ENCODE measurements at regions not wholly inside any gene's neighbourhood (a gene's known extent, or its start where the extent isn't known, plus 50 kb on each side); places are given as distances from the start of the nearest gene placed in this dataset.
"Not testable (repeated sequence)": the region's sequence is repeated elsewhere in the genome, so short reads cannot be mapped to it uniquely, and the experiment has no call there.

- not testable (repeated sequence) for H3K36me3 ChIP-seq (ENCODE audit: insufficient read depth, low read length); H3K27me3 ChIP-seq (ENCODE audit: control insufficient read depth, insufficient read depth, low read length)
These were observed 102.2 kb upstream of the IKBKE start for GRCh38 chr1:206367955-206368622.

DNA sequence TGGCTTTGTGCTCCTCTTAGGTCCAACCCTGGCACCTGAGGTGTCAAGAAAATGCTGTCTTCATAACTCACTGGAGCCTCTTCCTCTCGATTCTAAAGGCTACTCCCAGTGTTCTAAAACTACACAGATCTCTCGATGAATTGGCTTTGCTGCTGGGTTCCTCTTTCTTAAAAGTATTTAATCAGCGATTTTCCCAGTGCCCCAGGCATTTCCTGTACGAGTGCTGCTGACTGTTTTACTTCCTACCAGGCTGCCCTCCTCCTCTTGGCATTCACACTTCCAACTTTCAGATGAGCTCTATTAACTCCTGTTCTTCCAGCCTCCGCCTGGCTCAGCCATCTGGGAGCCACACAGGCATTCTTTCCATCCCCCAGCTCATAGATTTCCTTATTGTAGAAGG lies 95.6 kb upstream of the IKBKE start:
- not testable (repeated sequence) for H3K9me3 ChIP-seq (replicated peaks; ENCODE audit: low read length); H3K9ac ChIP-seq (ENCODE audit: low read depth, low read length)

More at GRCh38 chr1:206367955-206368622, 102.2 kb upstream of the IKBKE start:
- not testable (repeated sequence) for H3K4me2 ChIP-seq (ENCODE audit: low read length); H3K9me3 ChIP-seq (replicated peaks; ENCODE audit: low read length); H3K4me1 ChIP-seq (ENCODE audit: control insufficient read depth, insufficient read depth, low read length); H3K4me3 ChIP-seq (ENCODE audit: low read length); H3K9ac ChIP-seq (ENCODE audit: low read depth, low read length)

GRCh38 chr1:206375552-206375951 lies 94.7 kb upstream of the IKBKE start:
- not testable (repeated sequence) for H3K9ac ChIP-seq (ENCODE audit: low read depth, low read length); H3K4me3 ChIP-seq (ENCODE audit: low read length); H3K9me3 ChIP-seq (replicated peaks; ENCODE audit: low read length); H3K4me2 ChIP-seq (ENCODE audit: low read length); H3K36me3 ChIP-seq (ENCODE audit: insufficient read depth, low read length); H3K4me1 ChIP-seq (ENCODE audit: control insufficient read depth, insufficient read depth, low read length); H3K27me3 ChIP-seq (ENCODE audit: control insufficient read depth, insufficient read depth, low read length)

More for the DNA sequence above, 95.6 kb upstream of the IKBKE start:
- H3K4me2 ChIP-seq (ENCODE audit: low read length); H3K27me3 ChIP-seq (ENCODE audit: control insufficient read depth, insufficient read depth, low read length); H3K4me1 ChIP-seq (ENCODE audit: control insufficient read depth, insufficient read depth, low read length); H3K4me3 ChIP-seq (ENCODE audit: low read length); H3K36me3 ChIP-seq (ENCODE audit: insufficient read depth, low read length): not testable (repeated sequence)

GRCh38 chr1:206378506-206378905 lies 91.8 kb upstream of the IKBKE start:
- H3K9me3 ChIP-seq (replicated peaks; ENCODE audit: low read length); H3K4me1 ChIP-seq (ENCODE audit: control insufficient read depth, insufficient read depth, low read length); H3K4me2 ChIP-seq (ENCODE audit: low read length); H3K36me3 ChIP-seq (ENCODE audit: insufficient read depth, low read length); H3K9ac ChIP-seq (ENCODE audit: low read depth, low read length); H3K27me3 ChIP-seq (ENCODE audit: control insufficient read depth, insufficient read depth, low read length); H3K4me3 ChIP-seq (ENCODE audit: low read length): not testable (repeated sequence)

DNA sequence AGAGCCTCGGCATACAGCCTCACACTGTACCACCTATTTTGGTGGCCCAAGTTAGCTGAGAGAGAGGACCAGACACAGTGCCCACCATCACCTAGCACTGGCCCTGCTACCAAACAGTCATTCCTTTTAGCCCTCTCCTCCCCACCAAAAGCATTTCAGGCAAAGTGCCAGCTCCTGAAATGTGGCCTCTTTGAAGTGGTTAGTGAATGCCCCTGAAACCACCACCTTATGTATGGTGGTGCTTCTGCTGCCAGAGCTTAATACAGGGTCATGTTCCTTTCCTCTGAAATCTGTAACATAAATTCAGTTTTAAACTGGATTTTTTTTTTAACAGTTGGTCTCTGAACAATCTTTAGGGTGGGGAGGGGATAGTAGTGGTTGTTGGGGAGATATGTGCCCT lies 91.0 kb upstream of the IKBKE start:
- not testable (repeated sequence) for H3K9ac ChIP-seq (ENCODE audit: low read depth, low read length); H3K4me3 ChIP-seq (ENCODE audit: low read length); H3K36me3 ChIP-seq (ENCODE audit: insufficient read depth, low read length); H3K27me3 ChIP-seq (ENCODE audit: control insufficient read depth, insufficient read depth, low read length); H3K9me3 ChIP-seq (replicated peaks; ENCODE audit: low read length); H3K4me1 ChIP-seq (ENCODE audit: control insufficient read depth, insufficient read depth, low read length); H3K4me2 ChIP-seq (ENCODE audit: low read length)

- H3K27me3 ChIP-seq (ENCODE audit: control insufficient read depth, insufficient read depth, low read length); H3K9ac ChIP-seq (ENCODE audit: low read depth, low read length); H3K4me3 ChIP-seq (ENCODE audit: low read length); H3K36me3 ChIP-seq (ENCODE audit: insufficient read depth, low read length); H3K4me1 ChIP-seq (ENCODE audit: control insufficient read depth, insufficient read depth, low read length); H3K9me3 ChIP-seq (replicated peaks; ENCODE audit: low read length); H3K4me2 ChIP-seq (ENCODE audit: low read length): not testable (repeated sequence)
These were observed 90.0 kb upstream of the IKBKE start for GRCh38 chr1:206380163-206380790.

DNA sequence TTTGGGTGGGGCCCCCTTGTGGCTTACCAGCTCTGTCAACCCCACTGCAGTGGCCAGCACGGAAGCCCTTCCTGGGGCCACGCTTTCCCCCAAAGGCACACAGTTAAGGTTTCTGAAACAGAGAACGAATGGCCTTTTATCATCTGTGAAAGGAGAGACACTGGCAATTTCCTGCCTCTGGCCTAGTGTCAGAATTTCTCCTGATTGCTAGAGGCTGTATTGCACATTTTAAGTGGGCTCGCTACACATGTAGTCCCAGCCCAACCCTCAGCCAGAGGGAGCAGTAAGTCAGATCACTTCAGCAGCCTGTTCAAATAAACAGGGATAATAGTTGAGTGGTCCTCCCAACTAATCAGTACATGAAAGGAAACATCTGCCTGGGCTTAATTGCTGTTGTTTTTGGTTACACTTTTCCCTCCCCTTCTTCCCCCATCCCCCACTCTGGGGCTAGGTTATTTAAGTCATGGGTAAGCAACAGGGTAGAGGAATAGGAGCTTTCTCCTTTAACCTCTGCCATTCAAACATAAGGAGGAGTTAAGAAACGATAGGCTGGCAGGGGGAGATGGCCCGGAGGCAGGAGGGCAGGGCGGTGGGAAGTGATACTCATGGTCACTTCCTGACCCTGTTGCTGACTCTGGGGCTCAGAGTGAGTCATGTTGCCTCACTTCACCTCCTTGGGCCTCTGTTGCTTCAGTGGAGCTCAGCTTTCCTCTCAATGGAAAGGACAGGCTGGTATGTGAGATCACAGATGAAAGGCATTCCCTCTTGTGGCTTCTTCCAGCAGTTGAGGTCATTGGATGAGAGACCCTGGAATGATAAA lies 89.3 kb upstream of the IKBKE start:
- H3K4me1 ChIP-seq (ENCODE audit: control insufficient read depth, insufficient read depth, low read length); H3K36me3 ChIP-seq (ENCODE audit: insufficient read depth, low read length); H3K4me3 ChIP-seq (ENCODE audit: low read length); H3K27me3 ChIP-seq (ENCODE audit: control insufficient read depth, insufficient read depth, low read length); H3K9me3 ChIP-seq (replicated peaks; ENCODE audit: low read length); H3K9ac ChIP-seq (ENCODE audit: low read depth, low read length): not testable (repeated sequence)
- peak overlapping the region; percentile 44 for H3K4me2 ChIP-seq (ENCODE audit: low read length)

- not testable (repeated sequence) for H3K4me2 ChIP-seq (ENCODE audit: low read length); H3K4me3 ChIP-seq (ENCODE audit: low read length); H3K9ac ChIP-seq (ENCODE audit: low read depth, low read length)
These were observed 86.1 kb upstream of the IKBKE start for GRCh38 chr1:206384029-206384807.

DNA sequence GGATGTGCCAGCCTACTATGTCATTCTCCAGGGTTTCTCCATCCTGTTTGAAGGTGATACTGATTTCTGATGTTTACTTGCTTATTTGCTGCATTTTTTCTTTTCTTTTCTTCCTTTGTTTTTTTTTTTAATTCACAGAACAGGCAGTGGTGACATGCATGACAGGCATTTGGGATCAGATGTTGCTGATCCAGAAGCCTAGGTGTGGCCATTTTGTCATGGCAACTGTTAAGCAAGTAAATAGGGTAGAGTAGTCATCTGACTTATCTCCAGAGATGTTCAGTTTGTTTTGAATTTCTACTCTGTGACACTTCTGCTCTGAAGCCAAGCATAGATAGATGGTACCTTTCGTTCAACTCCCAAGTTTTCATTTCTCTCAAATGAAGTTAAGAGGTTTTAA lies 85.4 kb upstream of the IKBKE start:
- H3K27me3 ChIP-seq (ENCODE audit: control insufficient read depth, insufficient read depth, low read length); H3K36me3 ChIP-seq (ENCODE audit: insufficient read depth, low read length); H3K9ac ChIP-seq (ENCODE audit: low read depth, low read length); H3K4me2 ChIP-seq (ENCODE audit: low read length); H3K4me1 ChIP-seq (ENCODE audit: control insufficient read depth, insufficient read depth, low read length); H3K9me3 ChIP-seq (replicated peaks; ENCODE audit: low read length); H3K4me3 ChIP-seq (ENCODE audit: low read length): not testable (repeated sequence)

More at GRCh38 chr1:206384029-206384807, 86.1 kb upstream of the IKBKE start:
- not testable (repeated sequence) for H3K4me1 ChIP-seq (ENCODE audit: control insufficient read depth, insufficient read depth, low read length); H3K9me3 ChIP-seq (replicated peaks; ENCODE audit: low read length); H3K27me3 ChIP-seq (ENCODE audit: control insufficient read depth, insufficient read depth, low read length); H3K36me3 ChIP-seq (ENCODE audit: insufficient read depth, low read length)

GRCh38 chr1:206387631-206388030 lies 82.6 kb upstream of the IKBKE start:
- H3K27me3 ChIP-seq (ENCODE audit: control insufficient read depth, insufficient read depth, low read length); H3K4me2 ChIP-seq (ENCODE audit: low read length); H3K4me1 ChIP-seq (ENCODE audit: control insufficient read depth, insufficient read depth, low read length); H3K4me3 ChIP-seq (ENCODE audit: low read length); H3K36me3 ChIP-seq (ENCODE audit: insufficient read depth, low read length); H3K9ac ChIP-seq (ENCODE audit: low read depth, low read length); H3K9me3 ChIP-seq (replicated peaks; ENCODE audit: low read length): not testable (repeated sequence)

DNA sequence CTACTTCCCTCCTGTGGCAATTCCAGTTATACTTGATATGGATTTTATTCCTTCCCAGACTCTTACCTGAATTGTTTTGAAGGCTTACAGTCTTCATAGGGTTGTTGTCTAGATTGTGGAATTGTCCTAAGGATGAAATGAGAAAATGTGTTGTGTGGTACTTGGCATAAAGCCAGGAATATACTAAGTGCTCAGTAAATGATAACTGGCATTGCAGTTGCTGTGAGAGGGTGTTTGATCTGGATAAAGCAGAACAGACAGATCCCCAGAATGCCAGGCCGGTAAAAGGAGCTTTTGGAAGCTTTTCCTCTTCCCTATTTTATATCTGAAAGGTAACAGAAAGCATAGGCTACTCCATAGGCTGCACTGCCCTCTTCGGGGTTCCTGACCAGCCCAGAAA lies 78.4 kb upstream of the IKBKE start:
- not testable (repeated sequence) for H3K9me3 ChIP-seq (replicated peaks; ENCODE audit: low read length); H3K4me1 ChIP-seq (ENCODE audit: control insufficient read depth, insufficient read depth, low read length); H3K27me3 ChIP-seq (ENCODE audit: control insufficient read depth, insufficient read depth, low read length); H3K4me3 ChIP-seq (ENCODE audit: low read length); H3K36me3 ChIP-seq (ENCODE audit: insufficient read depth, low read length); H3K9ac ChIP-seq (ENCODE audit: low read depth, low read length); H3K4me2 ChIP-seq (ENCODE audit: low read length)
